ENCODE measurements at regions not wholly inside any gene's neighbourhood (a gene's known extent, or its start where the extent isn't known, plus 50 kb on each side); places are given as distances from the start of the nearest gene placed in this dataset.

DNA sequence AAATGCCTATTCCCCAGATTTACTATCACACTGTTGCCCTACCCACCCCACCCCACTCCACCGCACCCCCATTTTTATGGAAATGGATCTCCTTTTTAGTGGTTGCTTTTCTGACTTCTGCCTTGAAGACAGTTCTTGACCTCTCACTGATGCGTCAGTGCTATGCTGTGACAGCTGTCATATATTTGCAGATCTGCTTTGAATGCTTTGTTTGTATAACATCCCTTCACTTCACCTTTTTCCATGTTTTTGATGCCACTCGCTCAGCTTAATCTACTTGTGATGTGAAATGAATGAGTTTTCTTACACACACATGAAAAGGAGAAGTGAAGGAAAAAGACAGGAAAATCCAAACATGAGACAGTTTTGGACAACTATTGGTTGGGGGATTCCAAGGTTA lies 731.0 kb downstream of the SLITRK6 start:
- DNase-seq, result peak; percentile 8

DNA sequence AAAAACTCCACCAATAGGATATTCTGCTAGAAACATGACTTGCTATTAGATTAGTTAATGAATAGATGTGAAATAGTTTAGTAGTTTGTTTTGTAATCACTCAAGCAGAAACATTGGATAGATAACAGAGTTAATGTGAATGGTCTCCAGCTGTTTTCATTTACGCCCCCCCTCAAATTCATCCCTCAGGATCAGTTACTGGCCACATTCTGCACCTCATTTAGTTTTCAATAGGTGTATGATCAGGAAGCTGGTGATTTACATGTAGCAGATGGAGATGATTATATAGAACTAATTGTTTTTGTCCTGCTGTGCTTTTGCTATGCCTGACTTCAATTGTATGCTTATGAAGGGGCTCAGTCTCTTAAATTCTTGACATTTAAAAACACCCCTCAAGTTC lies 759.0 kb downstream of the SLITRK6 start:
- DNase-seq, result peak; percentile 41

DNA sequence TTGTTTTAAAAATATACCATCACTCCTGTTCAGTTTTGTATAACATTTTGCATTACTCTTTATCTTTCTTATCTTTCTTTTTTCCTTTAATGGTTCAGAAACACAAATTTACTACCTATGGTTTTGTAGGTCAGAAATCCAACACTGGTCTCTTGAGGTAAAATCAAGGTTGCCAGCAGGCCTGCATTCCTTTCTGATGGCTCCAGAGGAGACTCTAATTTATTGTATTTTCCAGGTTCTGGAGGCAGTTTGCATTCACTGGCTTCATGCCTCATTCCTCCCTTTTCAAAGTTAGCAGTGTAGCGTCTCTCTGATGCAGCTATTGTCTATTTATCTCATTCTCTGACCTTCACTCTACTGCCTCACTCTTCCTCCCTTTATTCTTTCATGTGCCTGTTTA lies 767.4 kb downstream of the SLITRK6 start:
- DNase-seq, result no peak

DNA sequence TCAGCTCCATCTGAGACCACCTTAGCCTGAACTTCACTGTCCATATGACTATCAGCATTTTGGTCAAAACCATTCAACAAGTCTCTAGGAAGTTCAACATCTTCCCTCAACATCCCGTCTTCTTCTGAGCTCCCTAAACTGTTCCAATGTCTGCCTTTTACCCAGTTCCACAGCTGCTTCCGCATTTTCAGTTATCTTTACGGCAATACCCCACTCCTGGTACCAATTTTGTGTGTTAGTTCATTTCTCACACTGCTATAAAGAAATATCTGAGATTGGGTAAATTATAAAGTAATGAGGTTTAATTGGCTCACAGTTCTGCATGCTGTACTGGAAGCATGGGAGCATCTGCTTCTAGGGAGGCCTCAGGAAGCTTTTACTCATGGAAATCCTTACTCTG lies 771.2 kb downstream of the SLITRK6 start:
- no peak for DNase-seq

DNA sequence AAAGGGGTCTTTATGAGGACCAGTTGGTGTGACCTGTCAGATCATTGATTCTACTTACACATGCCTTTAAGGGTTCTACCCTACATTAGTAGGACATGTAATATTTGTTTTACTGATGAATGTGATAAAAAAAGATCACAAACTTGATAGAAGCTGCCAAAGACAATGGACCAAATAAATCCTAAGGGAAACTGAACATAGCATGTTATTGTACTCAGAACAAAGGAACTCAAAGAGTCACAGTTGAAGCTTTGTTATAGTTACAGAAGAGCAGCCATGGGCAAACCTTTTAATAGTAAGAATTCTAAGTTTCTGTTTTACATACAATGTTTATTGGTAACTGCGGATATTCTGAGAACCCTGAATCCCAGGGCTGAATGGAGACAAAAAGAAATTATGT lies 780.1 kb downstream of the SLITRK6 start:
- no peak for DNase-seq

DNA sequence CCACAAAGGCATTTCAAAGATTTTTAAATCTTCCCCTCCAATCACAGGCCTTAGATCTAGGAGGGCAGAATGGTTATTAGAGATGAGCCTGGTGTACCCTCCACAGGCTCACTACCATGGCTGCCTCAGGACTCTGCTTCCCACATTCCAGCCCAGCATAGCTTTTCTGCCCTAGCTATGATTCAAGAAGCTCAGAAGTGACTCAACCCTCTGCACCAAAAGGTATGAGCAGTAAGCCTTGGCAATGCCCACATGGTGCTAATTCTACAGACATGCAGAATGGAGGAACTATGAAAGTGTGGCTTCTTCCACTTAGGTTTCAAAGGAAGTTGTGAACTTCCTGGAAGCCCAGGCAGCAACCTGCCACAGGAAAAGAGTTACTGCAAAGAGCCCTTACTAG lies 786.2 kb downstream of the SLITRK6 start:
- no peak for DNase-seq

DNA sequence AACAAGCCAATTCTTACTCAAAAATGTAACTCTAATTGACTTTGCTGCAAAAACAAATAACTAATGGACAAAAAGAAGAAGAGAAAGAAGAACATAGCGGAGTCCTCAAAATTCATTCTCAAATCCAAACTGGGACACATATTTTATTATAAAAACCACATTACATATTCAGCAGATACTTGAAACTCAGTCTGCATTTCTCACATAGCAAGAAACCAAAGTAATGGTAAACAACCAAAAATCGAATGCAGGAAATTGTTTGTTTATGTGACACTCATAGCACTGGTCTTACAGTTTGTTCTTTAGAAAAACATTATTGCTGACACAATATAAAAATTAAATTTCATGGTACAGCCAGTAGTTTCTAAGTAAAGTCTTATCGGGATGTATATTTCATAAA lies 789.8 kb downstream of the SLITRK6 start:
- DNase-seq, result peak; percentile 16

DNA sequence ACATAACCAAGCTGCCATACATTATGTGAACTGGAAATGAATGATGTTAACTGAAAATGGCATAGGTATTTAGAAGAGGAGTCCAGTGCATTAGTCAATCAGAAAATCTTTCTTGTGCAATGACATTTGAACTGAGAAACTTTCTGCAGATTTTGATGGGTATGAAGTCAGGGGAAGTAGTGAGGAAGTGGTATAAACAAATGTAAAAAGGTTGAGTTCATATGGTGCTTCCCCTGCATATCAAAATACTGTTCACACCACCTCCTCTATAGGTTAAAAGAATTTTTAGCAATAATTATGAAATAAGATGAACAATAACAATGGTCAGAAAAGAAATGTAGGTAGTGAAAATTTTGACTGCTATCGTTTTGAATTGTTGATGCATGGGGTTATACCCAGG lies 800.0 kb downstream of the SLITRK6 start:
- DNase-seq, result peak; percentile 14

DNA sequence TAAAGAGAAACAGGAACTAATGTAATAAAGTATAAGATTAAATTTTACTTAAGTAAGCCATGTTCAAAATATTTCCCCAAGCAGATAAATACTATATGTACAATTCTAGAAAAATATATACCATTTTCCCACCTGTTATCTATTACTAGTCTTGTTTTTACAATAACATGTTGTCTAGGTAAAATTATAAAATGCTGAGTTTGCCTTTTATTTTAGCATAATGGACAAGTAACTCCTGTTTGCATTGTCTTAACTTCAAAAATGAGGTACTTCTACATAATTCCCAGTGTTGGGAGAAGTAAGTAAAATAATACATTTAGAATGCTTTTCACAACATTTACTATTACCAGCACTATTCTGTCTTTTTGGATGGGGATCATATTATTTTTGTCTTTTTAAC lies 800.5 kb downstream of the SLITRK6 start:
- DNase-seq, result no peak

DNA sequence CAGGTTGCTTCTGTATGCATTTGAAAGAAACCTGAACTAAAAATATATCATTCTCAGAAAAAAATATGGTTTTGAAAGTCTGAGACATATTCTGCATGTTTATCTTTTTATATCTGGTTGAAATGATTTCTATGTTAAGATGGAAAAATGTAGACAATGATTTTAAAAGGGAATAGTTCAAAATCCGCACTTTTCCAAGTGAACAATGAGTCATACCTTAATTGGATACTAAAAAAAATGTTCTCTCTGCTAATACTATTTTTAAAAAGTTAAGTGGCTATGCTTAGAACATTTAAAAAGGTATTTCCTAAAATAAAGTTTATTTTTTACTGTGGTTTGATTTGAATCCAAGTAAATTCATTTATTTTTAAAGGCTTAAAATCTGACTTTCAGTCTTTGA lies 801.4 kb downstream of the SLITRK6 start:
- no peak for DNase-seq

DNA sequence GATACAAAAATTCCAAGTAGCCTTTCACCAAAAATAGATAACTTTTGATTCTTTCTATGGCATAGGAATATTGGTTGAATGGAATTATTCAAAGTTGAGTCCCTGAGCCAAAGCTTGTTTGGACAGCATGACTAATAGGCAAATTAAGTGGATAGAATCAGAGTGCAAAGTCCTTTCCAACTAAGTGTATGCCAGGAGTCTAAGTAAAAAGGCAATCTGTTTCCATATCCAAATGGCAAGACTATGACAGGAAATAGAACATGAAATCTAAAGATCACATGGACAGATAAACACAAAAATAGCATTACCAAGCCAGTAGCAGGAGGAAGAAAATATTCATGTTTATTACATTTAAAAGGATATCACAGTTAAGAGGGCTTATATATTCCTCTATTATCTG lies 804.6 kb downstream of the SLITRK6 start:
- DNase-seq, result no peak

DNA sequence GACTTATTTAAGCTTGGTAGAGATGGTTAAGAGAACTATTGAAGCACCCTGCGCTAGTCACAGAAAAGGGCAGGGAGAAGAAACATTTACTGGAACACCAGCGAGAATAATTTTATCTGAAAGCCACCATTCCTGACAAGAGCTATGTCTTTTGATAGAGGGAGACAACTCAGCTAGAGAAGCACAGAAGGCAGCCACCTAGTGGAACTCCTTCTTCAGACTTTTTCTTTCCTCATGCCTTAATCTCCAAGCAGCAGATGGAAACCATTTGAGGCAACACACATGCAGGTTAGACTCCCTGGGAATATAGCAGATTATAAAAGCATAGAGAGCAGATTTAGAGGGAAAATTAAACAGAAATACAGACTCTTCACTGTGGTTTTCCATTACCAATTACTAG lies 813.4 kb downstream of the SLITRK6 start:
- DNase-seq, result no peak

DNA sequence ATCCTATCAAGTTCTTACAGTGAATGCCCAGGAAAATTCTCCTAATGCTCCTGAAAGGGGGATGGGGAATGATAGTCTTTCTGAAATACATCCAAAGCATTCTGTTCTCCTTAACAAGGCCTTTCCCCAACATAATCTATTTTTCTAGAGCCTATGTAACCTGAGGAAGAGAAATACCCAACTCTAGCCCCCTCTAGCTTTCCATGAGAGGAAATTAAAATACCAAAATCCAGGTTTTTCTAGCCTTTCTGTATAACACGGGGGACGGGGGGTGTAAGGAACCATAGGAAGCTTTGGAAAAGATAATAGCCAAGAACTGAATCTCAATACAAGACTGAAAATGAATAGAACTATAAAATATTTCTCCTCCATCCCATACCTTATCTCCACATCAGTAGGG lies 815.9 kb downstream of the SLITRK6 start:
- no peak for DNase-seq

DNA sequence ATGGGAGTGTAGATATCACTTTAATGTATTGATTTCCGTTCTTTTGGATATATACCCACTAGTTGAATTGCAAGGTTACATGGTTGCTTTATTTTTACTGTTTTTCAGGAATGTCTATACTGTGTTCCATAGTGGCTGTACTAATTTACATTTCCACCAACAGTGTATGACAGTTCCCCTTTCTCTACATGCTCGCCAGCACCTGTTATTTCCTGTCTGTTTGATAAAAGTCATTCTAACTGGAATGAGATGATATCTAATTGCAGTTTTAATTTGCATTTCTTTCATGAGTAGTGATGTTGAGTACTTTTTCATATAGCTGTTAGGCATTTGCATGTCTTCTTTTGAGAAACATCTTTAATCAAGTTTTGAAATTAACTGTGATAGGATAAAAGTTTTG lies 818.6 kb downstream of the SLITRK6 start:
- no peak for DNase-seq

DNA sequence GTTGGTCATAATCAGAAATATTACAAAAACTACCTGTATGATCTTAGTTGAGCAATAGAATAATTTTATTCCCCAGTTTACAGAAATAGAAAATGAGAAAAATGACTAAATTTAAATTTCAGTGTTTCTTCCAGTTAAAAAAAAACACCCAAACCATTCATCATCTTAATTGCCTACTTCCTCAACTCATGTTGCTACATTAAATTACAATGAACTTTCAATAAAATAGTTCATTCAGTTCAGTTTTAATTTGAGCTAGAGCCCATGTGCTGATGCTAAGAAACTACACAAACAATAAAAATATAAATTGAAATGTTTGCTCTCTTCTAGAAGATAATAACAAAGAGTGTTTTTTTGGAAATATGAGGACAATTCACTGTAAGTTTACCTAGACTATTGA lies 820.4 kb downstream of the SLITRK6 start:
- DNase-seq, result no peak

DNA sequence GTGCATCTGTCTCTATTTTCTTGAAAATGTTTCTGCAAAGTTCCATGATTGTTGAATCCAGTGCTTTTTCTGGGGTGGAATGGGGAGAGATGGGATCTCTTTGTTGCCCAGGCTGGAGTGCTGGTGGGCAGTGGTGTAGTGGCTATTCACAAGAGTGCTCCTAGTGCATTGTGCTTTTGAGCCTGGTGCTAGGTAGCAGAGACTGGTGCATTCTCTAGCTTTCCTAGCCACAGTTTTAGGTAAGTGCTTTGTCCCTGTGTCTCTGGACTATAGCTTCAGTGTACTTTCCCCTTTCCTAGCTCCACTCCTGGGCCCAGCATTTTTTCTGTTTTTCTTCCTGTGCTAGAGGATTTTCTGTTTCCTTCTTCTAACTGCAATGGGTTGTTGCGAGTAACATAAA lies 825.6 kb downstream of the SLITRK6 start:
- no peak for DNase-seq

DNA sequence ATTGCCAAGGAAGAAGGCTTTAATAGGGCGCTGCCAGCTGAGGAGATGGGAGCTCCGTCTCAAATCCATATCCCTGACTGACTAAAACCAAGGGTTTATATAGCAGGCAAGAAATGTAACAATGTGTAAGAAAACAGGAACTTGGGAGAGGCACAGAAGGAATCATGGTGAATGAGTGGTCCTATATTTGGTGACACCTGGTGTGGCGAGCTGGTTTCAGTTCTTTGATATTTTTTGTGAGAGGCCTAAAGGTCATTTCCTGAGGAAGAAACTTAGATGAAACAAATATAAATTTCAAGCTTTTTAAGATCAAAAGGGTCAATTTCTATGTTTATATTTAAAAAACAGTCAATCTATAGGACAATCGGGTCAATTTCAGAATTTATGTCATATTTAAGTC lies 826.3 kb downstream of the SLITRK6 start:
- DNase-seq, result no peak

DNA sequence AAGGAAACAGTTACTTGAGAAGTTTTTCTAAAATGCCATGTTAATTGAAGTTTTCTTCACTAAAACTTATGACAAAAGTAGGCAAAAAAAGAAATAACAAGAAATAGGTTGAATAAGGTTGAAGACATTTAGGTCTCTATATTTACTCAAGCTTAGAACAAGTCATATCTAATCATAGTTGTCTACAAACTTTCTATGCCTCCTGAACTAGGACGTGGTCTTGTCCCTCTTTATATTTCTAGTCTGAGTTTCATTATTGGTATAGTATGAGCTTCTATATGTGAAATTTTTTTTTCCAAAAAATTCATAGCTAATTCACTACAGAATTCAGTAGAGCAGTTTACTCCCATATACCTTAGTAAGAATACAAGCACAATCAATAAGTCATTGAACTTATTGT lies 836.4 kb downstream of the SLITRK6 start:
- no peak for DNase-seq

DNA sequence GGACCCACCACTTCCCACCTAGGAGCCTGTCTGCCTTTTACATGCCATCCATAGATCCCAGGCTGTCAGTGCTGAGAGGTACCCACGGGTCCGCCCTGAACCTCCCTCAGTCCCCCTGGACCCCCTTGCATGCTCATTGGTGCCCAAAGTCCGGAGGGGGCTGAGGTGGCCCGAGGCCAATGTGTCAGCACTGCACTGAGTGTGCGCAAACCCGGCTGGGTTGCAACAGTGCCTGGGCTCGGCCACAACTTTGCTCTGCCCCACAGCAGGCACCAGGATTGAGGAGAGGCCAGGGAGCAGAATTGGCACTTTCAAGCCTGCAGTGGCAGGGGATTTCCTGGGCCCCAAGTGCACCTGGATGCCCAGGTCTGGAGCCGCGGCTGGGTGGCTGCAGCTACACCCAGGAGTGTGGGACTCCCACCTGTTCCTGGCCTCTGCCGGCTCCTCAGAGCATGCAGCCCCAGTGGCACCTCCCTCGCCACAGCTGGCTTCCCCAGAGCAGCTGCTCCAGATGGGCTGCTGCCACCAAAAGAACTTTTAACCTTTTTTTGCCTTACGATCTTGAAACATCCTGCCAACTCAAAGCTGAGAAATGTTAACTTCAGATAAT lies 837.0 kb downstream of the SLITRK6 start:
- DNase-seq, result no peak

DNA sequence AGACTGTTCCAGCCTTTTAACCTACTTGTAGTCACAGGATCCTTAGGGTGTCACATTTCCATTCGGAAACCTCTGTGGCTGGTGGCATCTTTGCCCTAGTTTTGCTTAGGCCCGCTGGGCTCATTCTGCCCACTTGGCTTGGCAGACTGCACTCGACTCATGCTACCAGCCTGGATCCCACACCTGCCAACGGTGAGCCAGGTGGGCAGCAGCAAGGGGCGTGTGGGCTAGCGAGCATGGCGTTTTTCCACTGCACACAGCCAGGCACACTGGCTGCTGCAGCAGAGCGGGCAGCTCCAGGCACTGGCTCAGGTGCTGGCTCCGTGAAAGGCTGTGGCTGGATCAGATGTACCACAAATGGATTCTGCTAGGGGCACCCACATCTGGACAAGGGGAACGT lies 838.2 kb downstream of the SLITRK6 start:
- DNase-seq, result no peak

DNA sequence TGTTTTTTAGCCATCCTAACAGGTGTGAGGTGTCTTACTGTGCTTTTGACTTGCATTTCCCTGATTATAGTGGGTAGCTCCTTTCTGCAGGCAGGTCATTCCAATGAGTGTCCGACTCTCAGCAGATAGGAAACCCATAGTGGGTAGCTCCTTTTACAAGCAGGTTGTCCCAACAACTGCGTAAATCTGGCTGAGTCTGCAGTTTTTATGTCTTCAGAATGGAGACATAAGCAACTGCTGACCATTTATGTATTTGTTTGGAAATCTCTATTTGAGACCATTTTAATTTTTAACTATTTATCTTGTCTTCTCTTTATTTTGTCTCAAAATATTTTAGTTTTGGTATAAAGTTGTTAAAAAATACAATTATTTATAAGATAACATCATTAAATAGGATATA lies 839.4 kb downstream of the SLITRK6 start:
- no peak for DNase-seq

DNA sequence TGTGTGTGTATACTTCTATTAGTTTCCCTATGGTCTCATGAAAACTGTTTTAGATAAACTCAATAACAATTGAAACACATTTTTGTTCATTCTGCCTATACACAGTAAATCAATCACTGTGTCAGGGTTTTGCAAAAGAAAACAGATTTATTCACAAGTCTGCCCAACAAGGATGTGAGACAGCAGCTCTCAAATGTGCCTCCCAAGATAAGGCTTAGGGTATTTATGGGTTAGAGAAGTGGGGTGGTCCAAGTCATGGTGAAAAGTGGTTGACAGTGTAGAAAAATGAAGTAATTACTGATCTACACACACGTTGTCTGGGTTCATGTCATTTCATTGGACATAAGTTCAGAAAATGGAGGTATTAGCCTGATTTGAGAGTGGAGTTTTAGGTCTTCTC lies 844.6 kb downstream of the SLITRK6 start:
- no peak for DNase-seq

DNA sequence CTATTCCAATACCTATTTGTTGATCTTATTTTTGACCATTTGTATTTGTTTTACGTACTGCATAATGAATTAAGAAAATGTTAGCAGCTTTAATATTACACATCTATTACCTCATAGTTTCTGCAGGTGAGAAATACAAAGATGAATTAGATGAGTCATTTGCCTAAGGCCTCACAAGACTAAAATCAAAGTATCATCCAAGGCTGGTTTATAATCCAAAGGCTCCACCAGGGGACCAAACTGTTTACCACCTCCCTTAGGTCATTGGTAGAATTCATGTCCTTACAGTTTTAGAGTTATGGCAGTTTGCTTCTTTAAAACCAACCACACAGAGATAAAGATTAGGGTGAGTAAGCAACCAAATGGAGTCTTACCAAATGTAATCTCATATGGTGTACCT lies 848.1 kb downstream of the SLITRK6 start:
- no peak for DNase-seq

DNA sequence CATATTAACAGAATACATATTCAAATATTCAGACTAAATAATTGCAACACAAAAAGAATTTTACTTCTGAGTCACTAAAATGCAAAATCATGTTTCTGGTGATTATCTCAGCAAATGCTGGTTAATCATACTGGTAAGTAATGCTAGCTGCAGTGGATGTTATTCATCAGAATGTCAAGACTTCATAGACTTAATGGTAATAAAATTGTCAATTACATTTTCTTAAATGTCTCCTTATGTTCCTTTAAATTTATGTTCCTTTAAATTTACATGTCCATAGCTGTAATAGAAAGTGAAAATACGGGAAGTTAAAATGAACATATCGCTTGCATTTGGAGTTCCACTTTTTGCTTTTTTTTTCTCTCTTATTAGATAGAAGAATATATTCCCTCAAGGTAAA lies 853.0 kb downstream of the SLITRK6 start:
- no peak for DNase-seq

DNA sequence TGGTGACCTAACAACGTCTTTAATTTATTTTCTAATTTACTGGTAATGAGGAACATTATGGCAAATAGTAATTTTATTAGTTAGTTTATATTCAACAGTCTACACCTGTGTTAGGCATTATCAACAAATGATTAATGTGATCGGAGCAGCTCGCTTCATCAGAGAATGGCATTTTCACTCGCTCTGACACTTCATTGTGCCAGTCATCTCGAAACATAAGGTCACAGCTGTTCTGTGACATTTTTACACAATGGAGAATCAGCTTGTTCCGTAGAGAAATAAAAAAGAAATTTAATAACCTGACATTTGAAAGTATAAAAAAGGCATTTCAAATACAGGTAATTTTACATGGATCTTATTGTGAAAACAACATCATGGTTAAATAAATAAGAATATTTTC lies 858.4 kb downstream of the SLITRK6 start:
- peak; percentile 78 for DNase-seq

DNA sequence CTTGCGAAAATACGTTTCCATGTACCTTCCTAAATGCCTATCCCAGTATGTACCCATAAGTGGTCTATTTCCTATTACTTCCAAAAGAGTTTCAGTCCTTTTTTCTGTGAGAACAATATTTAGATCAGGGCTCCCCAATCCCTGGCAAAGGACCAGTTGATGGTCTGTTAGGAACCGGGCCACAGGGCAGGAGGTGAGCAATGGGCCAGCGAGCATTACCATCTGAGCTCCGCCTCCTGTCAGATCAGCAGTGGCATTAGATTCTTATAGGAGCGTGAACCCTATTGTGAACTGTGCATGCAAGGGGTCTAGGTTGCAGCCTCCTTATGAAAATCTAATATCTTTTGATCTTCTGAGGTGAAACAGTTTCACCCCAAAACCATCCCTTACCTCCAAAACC lies 859.1 kb downstream of the SLITRK6 start:
- no peak for DNase-seq
